HG03565 (cell line): ENCODE measurements at regions not wholly inside any gene's neighbourhood (a gene's known extent, or its start where the extent isn't known, plus 50 kb on each side); places are given as distances from the start of the nearest gene placed in this dataset.
"Not testable (repeated sequence)": the region's sequence is repeated elsewhere in the genome, so short reads cannot be mapped to it uniquely, and the experiment has no call there.

ENCODE experiments used
- ATAC-seq: cut with Tn5 transposase; IDR thresholded peaks from one replicate; pipeline ENCODE4 v1.9.1; 2021; ENCODE audit warnings: mild to moderate bottlenecking, moderate library complexity; ENCODE audit not compliant: unreplicated experiment

DNA sequence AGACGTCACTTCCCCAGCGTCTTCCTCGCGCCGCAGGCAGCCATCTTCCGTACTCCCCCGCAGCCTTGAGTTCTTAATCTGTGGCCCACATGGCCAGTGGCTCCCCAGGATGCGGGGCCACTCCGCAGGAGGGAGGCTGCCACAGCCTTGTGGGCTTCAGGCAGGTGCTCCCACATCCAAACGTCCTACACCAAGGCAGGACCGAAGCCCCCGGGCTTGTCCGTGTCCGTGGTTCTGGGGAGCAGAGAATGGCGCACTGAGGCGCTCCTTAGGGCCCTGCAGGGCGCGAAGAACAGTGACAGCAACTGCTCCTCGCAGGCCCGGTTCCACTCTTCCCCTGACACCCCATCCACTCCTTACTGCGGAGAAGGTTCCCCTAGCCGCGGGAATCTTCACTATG, 755.8 kb downstream of the PRIM2 start:
- no peak for ATAC-seq

DNA sequence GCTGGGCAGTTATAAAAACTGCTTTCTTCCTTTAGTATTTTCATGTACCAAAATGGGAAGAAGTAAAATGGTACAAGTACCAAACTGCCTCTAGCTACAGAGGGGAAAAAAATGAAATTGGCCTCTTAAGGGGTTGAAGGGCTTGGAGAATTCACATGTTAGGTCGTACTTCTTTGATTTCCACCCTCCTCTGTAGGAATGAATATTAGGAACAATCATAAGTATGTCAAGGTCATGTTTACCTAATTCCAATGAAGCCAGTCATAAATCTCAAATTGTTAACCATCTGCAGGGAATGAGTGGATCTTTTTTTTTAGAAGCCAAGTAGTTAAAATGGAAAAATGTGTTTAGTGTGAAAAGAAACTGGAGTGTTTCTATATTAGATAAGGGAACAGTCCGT, 772.6 kb downstream of the PRIM2 start:
- ATAC-seq, result not testable (repeated sequence)

DNA sequence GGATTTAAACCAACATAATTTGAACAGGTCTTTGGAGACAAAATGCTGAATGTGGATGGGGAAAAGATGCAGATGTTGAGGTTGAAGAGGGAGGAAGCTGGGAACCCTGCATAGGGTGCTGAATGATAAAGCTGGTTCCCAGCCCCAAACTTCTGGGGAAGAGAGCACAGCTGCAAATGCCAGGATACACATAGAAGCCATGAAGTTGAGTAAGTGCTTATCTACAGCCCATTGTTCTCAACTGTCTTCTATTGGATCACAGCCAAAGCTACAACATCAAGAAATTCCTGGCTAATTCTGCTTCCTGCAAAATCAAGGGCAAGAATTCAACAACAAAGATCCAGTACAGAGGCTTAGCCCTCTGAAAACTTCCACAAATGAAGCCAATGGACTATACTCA, 779.8 kb downstream of the PRIM2 start:
- ATAC-seq, result not testable (repeated sequence)

DNA sequence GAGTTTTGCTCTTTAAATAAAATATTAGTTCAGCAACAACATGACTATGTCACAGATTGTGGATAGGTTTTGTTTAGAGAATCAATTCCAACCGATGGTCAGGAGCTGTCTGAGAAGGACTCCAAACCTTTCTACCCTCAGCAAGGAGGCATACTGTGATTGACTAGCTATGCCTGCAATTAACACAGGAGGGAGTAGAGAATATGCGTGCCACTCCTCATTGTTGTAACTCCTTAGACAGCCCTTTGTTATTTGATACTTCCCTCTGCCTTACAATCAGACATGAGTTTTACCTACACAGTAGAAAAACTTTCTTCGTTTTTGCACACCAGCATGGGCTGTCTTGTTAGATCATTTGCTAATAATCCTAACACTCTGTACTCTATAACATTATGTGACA, 796.5 kb downstream of the PRIM2 start:
- ATAC-seq, result no peak

DNA sequence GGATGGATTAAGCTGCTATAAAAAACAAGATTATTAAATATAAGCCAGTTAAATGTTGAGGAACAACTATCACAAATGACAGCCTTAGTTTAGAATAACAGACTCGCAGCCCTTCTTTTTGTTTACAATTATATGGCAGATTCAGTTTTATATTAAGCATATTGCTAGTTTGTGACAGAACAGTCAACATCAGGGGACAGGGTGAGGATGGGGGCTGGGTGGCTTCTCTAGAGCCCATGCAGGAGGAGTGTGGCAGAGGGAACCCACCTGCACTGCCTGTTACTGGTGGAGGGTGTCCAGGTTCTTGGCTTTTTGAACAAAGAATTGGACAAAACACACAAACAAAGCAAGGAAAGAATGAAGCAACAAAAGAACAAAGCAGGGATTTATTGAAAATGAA, 799.7 kb downstream of the PRIM2 start:
- not testable (repeated sequence) for ATAC-seq

DNA sequence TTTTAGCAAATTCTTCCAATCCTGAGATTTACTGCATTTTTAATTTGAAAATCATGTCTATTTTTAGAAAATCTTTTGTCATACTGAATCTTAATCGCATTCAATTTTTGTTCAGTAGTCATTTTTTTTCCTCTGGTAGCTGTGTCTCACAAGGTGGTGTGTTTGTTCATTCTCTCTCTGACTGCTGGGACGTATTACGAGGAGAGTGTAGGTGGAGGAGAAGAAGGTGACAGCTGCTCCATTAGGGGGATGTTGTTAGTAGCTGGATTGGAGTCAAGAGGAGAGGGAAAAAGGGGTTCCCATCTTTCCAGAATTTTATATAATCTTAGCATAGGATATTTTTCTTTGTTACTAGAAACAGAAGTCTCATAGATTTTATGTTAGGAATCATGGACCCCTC, 804.2 kb downstream of the PRIM2 start:
- not testable (repeated sequence) for ATAC-seq

DNA sequence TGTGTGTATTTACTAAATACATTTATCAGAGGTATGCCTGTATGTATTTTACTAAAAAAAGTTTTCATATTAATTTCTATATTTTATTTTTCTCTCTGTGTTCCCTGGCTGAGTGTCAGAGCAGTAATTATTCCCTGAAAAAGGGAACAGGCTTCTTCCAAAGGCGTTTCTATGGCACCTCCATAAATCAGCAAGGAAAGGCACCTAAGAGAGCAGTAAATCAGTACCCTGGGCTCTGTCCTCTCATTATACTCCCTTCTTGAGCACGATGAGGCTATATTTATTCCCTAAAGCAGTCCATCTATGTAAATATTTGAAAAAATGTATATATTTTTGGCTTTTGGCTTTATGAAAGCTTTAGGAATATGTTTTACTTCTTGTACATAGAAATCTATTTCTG, 806.3 kb downstream of the PRIM2 start:
- not testable (repeated sequence) for ATAC-seq

DNA sequence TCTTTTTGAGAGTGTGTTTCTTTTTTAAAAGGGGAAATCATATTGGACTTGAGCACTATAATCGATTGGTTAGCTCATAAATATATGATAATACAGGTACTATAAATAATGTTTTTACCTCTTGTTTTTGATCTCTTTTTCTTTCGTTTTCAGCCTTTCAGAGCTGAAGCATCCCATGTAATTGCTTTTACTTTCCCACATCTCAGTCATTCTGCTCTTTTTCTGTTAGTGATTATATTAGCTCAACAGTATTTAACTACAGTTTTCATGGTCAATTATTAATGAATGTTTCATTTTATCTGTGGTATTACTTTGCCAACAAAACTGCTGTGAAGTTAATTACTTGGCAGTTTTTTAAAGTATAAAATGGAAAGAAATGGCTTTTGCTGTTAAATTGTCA, 811.1 kb downstream of the PRIM2 start:
- ATAC-seq, result not testable (repeated sequence)

DNA sequence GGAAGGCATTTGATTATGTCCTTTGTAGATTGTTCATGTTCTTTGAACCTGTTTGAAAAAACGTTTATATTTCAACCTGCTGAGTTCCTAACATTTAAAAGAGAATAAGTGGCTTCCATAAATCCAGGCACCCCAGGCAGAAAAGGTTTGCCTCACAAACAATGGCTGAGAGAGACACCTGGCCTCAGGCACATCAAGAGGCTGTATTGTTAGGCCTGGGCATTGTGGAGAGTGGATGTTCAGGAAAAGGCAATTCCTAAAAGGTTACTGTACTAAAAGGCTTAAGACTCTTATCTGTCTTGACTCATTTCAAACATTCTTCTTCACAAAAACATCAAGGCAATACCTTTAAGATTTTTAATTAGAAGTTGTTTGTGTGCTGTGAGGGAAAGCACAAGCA, 811.7 kb downstream of the PRIM2 start:
- not testable (repeated sequence) for ATAC-seq

DNA sequence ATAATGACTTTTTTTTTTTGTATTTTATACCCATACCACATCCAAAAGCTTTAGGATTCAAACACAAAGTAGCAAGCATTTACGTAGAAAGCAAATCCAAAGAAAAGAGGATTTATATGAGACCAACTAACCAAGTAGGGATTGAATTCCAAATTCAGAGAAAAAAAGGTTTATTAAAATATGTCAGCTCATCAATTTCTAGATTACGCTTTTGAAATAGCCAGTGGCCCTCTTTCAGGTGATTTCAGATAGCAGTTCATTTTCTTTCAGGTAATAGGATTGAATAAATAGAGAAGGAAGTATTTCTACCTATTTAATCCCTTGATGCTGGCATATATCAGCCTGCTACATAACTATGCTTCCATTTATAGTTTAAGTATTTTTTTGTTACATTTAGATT, 822.3 kb downstream of the PRIM2 start:
- ATAC-seq, result not testable (repeated sequence)

DNA sequence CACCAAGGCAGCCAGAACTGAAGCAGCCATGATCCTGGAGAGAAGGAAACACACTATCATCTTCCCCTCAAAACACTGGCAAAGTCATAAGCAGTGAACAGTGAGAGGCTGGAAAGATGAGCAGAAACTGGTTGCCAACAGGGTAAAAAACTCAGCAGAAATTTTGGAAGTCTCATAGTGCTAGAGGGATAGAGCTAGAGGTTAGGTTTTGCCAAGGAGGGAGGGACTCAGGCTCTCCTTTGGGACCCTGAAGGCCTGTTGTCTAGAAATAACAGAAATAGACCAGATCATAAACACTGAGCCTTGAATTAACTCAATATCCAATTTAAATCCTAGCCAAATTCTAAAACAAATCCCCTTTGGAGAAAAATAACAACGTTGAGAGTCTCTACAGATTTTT, 853.6 kb downstream of the PRIM2 start:
- ATAC-seq, result not testable (repeated sequence)

DNA sequence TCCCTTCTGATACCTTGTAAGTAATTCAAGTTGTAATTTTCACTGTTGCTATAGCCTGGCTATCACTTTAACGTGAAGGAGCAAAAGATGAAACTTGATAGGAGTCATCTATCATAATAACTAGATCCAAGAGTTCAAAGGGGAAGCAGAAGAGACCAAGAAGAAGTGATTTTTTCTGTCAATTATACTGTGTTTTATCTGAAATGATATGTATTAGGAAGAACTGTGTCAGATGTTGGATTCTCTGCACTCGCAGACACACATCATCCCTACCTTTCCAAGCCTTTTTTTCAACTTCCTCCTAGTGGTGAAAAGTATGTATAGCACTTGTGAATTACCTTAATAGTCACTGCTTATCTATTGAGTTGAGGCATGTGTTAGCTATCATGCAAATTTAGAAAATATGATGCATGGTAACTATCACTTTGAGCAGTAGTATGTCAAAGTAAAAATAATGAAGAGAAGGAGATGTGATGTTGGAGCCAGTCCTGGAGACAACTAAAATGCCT, 864.2 kb downstream of the PRIM2 start:
- peak; percentile 65 for ATAC-seq

DNA sequence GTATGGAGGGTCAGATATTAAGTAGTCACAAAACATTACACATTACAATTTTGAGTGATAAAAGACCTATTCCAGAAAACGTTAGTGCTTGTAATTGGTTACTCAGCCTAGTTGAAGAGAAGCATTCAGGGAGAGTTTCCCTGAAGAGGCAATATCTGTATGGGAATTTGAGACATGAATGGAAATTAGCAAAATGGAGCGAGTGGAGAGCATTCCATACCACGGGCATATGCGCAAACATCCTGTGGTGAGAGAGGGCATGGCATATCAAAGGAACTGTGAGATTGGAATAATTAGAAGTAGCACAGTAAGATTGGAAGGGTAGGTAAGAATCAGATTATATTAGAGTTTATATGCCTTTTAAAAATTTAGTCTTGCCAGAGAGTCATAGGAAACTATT, 867.9 kb downstream of the PRIM2 start:
- not testable (repeated sequence) for ATAC-seq

DNA sequence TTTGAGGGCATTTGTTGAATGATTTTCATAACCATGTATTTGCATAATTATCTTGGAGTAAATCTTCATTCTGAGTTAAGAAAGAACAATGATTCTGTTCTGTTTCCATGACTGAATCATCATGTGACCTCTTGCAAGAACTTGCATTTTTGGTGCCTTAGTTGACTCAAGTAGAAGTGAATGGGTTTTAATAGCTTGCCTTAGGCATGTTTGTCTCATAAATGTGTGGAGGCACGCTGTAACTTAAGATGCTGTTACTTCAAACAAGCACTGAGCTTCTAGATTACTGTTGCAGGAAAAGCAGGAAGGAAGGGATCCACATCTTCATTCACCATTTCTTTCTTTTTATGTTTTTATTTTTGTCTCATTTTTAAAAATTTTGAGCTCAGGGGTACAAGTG, 875.8 kb downstream of the PRIM2 start:
- not testable (repeated sequence) for ATAC-seq

DNA sequence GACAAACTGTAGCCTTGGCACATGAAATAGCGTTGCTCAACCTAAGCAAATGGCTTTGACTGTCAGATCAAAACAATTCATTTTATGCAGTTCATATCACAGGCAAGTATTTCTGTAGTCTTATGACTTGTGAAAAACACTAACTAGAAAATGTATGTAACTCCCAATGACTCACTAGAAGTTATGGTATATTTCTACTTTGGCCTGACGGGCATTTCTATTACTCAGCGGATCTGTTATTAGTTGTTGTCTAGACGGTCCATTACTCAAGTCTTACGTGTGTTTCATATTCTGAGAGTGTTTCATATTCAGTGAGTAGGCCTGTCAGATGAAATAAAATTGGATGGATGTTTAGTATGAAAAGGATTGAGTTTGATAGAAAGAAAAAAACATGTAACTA, 880.9 kb downstream of the PRIM2 start:
- ATAC-seq, result no peak

DNA sequence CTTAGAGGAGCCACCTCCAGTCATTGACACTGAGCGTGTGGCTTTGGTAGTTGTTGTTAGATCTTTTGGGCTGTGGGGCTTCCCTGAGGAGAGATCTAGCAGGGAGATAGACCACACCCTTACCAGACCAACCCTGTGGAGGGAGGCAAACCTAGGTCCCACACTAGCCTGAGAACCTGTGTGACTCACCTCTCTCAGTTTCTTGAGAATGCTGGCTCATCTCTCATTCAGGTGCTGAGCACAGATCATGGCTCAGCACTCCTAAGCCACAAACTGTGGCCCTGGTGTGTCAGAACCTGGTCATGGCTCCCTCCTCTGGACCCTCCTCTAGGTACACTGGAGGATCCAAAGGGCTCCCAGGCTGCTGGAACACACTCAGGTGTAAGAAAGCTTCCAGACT, 919.7 kb downstream of the PRIM2 start:
- not testable (repeated sequence) for ATAC-seq

DNA sequence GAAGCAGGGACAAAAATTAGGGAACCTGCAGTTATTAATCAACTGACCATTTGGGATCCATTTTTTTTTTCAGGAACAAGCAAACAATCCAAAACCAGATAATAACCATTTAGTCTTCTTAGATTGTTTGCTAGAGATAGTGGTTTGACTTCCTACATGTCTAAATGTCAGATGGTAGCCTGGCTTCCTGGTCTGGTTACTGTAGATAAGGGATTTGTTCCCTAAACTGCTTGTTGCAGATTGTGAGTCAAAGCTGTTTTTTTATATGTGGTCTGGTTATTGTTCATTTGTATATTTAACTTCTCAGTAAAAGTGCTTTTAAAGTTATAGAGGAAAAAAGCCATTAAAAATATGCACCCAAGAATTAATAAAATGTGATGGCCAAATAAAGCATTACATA, 921.0 kb downstream of the PRIM2 start:
- not testable (repeated sequence) for ATAC-seq

DNA sequence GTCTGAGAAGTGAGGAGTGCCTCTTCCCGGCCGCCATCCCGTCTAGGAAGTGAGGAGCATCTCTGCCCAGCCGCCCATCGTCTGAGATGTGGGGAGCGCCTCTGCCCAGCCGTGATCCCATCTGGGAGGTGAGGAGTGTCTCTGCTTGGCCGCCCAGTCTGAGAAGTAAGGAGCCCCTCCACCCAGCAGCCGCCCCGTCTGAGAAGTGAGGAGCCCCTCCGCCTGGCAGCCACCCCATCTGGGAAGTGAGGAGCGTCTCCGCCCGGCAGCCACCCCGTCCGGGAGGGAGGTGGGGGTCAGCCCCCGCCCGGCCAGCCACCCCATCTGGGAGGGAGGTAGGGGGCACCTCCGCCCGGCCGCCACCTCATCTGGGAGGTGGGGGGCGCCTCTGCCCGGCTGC, 940.2 kb downstream of the PRIM2 start:
- not testable (repeated sequence) for ATAC-seq

DNA sequence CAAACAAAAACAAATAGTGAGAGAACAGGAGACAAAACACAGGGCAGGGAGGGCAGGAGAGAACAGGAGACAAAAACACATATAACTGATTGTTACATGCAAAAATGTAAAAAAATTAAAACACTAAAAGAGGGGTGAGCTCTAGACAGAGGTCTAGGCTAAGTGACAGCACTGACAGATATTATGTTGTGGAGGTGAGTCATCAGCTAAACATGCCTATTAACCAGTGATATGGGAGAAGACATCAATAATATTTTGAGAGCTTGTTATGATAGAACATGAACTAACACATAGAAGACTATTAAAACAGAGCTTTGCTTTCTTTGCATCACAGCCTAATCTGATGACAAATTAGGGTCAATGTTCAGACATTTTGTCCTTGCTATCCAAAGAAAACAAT, 972.7 kb downstream of the PRIM2 start:
- ATAC-seq, result no peak

DNA sequence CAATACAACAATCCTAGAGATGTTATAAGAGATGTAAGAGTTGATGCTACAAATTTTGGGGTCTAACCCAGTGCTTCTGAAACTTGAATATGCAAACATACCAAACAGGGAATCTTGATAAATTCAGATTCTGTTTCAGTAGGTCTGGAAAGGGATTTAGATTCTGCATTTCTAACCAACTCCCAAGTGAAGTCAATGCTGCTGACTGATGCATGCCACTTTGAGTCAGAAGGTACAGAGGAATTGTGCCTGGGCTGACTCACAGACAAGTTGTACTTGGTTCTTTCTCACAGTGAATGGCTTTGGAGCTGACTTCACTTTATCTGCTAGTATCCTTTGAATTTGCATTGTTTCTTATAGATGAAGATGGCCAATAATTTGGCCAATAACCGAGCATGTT, 973.9 kb downstream of the PRIM2 start:
- not testable (repeated sequence) for ATAC-seq

DNA sequence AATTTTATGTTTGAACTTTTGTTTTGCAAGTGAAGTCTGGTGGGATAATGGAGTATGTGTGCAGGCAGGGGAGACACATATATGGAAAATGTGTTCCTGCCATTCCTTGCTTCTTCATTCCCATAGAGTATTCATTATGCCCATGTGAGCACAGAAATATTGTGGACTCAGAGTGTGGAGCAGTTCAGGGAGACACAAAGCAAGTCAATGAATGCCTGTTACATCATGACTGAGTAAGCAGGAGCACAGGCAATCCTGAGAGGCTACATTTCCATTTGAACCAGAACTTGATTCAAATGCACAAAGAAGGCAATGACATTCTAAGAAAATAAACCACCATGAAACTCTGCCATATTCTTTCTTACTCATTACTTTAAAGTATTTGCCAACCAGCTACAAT, 990.5 kb downstream of the PRIM2 start:
- not testable (repeated sequence) for ATAC-seq

DNA sequence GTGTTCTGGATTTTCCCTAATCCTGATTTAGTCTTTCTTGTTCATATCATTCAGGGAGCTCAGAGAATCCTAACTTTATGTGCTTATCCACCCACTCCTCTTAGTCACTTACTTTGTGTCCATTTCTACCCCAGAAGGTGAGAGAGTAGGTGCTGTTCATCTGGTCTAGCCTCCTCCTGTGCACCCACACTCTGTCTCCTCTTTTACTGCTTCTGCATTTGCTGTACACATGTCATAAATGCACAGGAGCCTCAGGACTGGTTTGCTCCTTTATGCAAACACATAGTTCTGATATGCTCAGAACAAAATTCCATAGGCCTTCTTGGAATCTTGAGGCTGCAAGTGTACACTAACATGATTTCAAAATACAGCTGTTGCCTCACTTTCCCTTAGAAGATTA, 1014.7 kb downstream of the PRIM2 start:
- not testable (repeated sequence) for ATAC-seq

DNA sequence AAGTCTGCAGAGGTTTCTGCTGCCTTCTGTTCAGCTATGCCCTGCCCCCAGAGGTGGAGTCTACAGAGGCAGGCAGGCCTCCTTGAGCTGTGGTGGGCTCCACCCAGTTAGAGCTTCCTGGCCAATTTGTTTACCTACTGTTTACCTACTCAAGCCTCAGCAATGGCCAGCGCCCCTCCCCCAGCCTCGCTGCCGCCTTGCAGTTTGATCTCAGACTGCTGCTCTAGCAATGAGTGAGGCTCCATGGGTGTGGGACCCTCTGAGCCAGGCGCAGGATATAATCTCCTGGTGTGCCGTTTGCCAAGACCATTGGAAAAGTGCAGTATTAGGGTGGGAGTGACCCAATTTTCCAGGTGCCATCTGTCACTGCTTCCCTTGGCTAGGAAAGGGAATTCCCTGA, 1024.9 kb downstream of the PRIM2 start:
- not testable (repeated sequence) for ATAC-seq
